H1 (cell line): ENCODE measurements at regions not wholly inside any gene's neighbourhood (a gene's known extent, or its start where the extent isn't known, plus 50 kb on each side); places are given as distances from the start of the nearest gene placed in this dataset.

ENCODE experiments used
- BCL11A ChIP-seq, 2 experiments: IDR thresholded peaks; one replicate each; pipeline ENCODE4 v1.6.1; 2011; ENCODE audit warnings: low read depth in 2 of 2, low read length in 2 of 2, mild to moderate bottlenecking in 2 of 2
- BRCA1 ChIP-seq: IDR thresholded peaks from 2 replicates; pipeline ENCODE4 v1.6.1; 2012; ENCODE audit warnings: low read depth, low read length, improper control_type of control experiment
- CREB1 ChIP-seq: IDR thresholded peaks from 2 replicates; pipeline ENCODE4 v1.6.1; 2012; ENCODE audit warnings: inconsistent platforms
- FOSL1 ChIP-seq: IDR thresholded peaks from 2 replicates; pipeline ENCODE4 v1.6.1; 2011; ENCODE audit warnings: mild to moderate bottlenecking, low read depth, low read length, moderate library complexity; ENCODE audit not compliant: insufficient read depth
- JUND ChIP-seq: IDR thresholded peaks from 2 replicates; pipeline ENCODE4 v1.6.1; 2011; ENCODE audit warnings: mild to moderate bottlenecking, improper control_type of control experiment, low read length
- POLR2A ChIP-seq, 2 experiments: IDR thresholded peaks; 1 replicate in 1 of 2; 2 replicates in 1 of 2; pipeline ENCODE4 v1.6.1; 2011; ENCODE audit warnings: low read depth in 2 of 2, low read length in 2 of 2, mild to moderate bottlenecking in 2 of 2; ENCODE audit errors: control extremely low read depth in 1 of 2
- RAD21 ChIP-seq, 2 experiments: IDR thresholded peaks in 1 of 2; conservative IDR thresholded peaks in 1 of 2; 2 replicates each; pipeline ENCODE4 v1.6.1; 2011; ENCODE audit warnings: low read depth in 2 of 2, low read length in 2 of 2, improper control_type of control experiment in 1 of 2, inconsistent platforms in 1 of 2, mild to moderate bottlenecking in 1 of 2, moderate library complexity in 1 of 2
- RXRA ChIP-seq: IDR thresholded peaks from 2 replicates; pipeline ENCODE4 v1.6.1; 2011; ENCODE audit warnings: low read depth, mild to moderate bottlenecking, low read length, moderate library complexity; ENCODE audit not compliant: insufficient read depth
- SIRT6 ChIP-seq: IDR thresholded peaks from one replicate; pipeline ENCODE4 v1.7.1; 2012; ENCODE audit warnings: low read length, inconsistent platforms
- SP2 ChIP-seq: IDR thresholded peaks from 2 replicates; pipeline ENCODE4 v1.6.1; 2012; ENCODE audit warnings: mild to moderate bottlenecking, low read length, inconsistent platforms
- SUZ12 ChIP-seq: fragments of 200-600 bp; sonication (generic); IDR thresholded peaks from 2 replicates; pipeline ENCODE4 v1.6.1; 2012; ENCODE audit warnings: mild to moderate bottlenecking, inconsistent platforms, low read length, moderate library complexity, mixed read lengths
- TCF12 ChIP-seq: IDR thresholded peaks from 2 replicates; pipeline ENCODE4 v1.6.1; 2011; ENCODE audit warnings: low read depth, mild to moderate bottlenecking, low read length
- TF ChIP-seq, protein P1 (sequence below): fragments of 300-600 bp; sonication (generic); IDR thresholded peaks from 2 replicates; pipeline ENCODE4 v1.7.1; 2012; ENCODE audit warnings: low read length, moderate library complexity, mild to moderate bottlenecking, inconsistent platforms; ENCODE audit not compliant: insufficient replicate concordance
- TF ChIP-seq, protein P2 (sequence below): IDR thresholded peaks from 2 replicates; pipeline ENCODE4 v1.6.1; 2012; ENCODE audit warnings: inconsistent platforms

DNA sequence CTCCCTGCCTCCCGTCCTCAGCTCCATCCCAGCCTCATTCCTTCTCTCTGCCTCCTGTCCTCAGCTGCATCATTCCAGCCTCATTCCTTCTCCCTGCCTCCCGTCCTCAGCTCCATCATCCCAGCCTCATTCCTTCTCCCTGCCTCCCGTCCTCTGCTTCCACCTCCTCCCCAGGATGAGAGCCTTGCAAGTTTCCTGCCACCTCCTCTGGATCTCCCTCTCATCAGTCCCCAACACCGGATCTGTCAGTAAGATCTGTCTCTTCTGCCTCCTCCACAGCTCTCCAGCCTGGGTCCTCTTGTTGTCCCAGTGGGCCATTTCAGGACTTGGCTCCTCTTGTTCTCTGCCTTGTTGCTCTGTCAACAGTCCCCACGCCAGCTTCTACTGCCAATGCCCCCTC is 130.9 kb downstream of the NDUFA10 start (continued):
- TF ChIP-seq, protein P1, sequence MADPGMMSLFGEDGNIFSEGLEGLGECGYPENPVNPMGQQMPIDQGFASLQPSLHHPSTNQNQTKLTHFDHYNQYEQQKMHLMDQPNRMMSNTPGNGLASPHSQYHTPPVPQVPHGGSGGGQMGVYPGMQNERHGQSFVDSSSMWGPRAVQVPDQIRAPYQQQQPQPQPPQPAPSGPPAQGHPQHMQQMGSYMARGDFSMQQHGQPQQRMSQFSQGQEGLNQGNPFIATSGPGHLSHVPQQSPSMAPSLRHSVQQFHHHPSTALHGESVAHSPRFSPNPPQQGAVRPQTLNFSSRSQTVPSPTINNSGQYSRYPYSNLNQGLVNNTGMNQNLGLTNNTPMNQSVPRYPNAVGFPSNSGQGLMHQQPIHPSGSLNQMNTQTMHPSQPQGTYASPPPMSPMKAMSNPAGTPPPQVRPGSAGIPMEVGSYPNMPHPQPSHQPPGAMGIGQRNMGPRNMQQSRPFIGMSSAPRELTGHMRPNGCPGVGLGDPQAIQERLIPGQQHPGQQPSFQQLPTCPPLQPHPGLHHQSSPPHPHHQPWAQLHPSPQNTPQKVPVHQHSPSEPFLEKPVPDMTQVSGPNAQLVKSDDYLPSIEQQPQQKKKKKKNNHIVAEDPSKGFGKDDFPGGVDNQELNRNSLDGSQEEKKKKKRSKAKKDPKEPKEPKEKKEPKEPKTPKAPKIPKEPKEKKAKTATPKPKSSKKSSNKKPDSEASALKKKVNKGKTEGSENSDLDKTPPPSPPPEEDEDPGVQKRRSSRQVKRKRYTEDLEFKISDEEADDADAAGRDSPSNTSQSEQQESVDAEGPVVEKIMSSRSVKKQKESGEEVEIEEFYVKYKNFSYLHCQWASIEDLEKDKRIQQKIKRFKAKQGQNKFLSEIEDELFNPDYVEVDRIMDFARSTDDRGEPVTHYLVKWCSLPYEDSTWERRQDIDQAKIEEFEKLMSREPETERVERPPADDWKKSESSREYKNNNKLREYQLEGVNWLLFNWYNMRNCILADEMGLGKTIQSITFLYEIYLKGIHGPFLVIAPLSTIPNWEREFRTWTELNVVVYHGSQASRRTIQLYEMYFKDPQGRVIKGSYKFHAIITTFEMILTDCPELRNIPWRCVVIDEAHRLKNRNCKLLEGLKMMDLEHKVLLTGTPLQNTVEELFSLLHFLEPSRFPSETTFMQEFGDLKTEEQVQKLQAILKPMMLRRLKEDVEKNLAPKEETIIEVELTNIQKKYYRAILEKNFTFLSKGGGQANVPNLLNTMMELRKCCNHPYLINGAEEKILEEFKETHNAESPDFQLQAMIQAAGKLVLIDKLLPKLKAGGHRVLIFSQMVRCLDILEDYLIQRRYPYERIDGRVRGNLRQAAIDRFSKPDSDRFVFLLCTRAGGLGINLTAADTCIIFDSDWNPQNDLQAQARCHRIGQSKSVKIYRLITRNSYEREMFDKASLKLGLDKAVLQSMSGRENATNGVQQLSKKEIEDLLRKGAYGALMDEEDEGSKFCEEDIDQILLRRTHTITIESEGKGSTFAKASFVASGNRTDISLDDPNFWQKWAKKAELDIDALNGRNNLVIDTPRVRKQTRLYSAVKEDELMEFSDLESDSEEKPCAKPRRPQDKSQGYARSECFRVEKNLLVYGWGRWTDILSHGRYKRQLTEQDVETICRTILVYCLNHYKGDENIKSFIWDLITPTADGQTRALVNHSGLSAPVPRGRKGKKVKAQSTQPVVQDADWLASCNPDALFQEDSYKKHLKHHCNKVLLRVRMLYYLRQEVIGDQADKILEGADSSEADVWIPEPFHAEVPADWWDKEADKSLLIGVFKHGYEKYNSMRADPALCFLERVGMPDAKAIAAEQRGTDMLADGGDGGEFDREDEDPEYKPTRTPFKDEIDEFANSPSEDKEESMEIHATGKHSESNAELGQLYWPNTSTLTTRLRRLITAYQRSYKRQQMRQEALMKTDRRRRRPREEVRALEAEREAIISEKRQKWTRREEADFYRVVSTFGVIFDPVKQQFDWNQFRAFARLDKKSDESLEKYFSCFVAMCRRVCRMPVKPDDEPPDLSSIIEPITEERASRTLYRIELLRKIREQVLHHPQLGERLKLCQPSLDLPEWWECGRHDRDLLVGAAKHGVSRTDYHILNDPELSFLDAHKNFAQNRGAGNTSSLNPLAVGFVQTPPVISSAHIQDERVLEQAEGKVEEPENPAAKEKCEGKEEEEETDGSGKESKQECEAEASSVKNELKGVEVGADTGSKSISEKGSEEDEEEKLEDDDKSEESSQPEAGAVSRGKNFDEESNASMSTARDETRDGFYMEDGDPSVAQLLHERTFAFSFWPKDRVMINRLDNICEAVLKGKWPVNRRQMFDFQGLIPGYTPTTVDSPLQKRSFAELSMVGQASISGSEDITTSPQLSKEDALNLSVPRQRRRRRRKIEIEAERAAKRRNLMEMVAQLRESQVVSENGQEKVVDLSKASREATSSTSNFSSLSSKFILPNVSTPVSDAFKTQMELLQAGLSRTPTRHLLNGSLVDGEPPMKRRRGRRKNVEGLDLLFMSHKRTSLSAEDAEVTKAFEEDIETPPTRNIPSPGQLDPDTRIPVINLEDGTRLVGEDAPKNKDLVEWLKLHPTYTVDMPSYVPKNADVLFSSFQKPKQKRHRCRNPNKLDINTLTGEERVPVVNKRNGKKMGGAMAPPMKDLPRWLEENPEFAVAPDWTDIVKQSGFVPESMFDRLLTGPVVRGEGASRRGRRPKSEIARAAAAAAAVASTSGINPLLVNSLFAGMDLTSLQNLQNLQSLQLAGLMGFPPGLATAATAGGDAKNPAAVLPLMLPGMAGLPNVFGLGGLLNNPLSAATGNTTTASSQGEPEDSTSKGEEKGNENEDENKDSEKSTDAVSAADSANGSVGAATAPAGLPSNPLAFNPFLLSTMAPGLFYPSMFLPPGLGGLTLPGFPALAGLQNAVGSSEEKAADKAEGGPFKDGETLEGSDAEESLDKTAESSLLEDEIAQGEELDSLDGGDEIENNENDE: no peak
- TF ChIP-seq JUND (no peak), SP2 (no peak), BRCA1 (no peak), SUZ12 (no peak), TCF12 (no peak), RXRA (no peak), FOSL1 (no peak), CREB1 (no peak), SIRT6 (no peak), BCL11A (IDR thresholded peaks at IDR 0.05; ENCODE audit: low read depth in 2 of 2, low read length in 2 of 2) (no peak), POLR2A (IDR thresholded peaks at IDR 0.05; ENCODE audit: control extremely low read depth in 1 of 2, low read depth in 2 of 2, low read length in 2 of 2) (no peak), RAD21 (IDR thresholded peaks at IDR 0.05 in 1 of 2, conservative IDR thresholded peaks at IDR 0.05 in 1 of 2; ENCODE audit: low read depth in 2 of 2, low read length in 2 of 2) (no peak)
- TF ChIP-seq, protein P2, sequence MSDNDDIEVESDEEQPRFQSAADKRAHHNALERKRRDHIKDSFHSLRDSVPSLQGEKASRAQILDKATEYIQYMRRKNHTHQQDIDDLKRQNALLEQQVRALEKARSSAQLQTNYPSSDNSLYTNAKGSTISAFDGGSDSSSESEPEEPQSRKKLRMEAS: no peak
